Cardiac fibroblast (primary cell): ENCODE measurements at regions not wholly inside any gene's neighbourhood (a gene's known extent, or its start where the extent isn't known, plus 50 kb on each side); places are given as distances from the start of the nearest gene placed in this dataset.

Experiments used
- DNase-seq, 2 donors: peaks; one replicate each; pipeline versions ENCODE4 v3.0.0 to v3.0.0-alpha.2; 2010; ENCODE audit warnings: low read depth in 2 of 2
- H3K4me3 ChIP-seq, 2 donors: replicated peaks in 1 of 2; 1 replicate in 1 of 2; 2 replicates in 1 of 2; pipeline ENCODE4 v1.5.1; 2011; ENCODE audit warnings: low read depth in 2 of 2, low read length in 2 of 2, mild to moderate bottlenecking in 2 of 2, moderate library complexity in 1 of 2
- CTCF ChIP-seq: IDR thresholded peaks from one replicate; pipeline ENCODE4 v1.5.1; 2011; ENCODE audit warnings: low read depth, mild to moderate bottlenecking, low read length, inconsistent platforms

GRCh38 chr7:91366091-91366490 lies 101.9 kb downstream of the FZD1 start:
- no peak for DNase-seq
- H3K4me3 ChIP-seq, result no peak overlapping the region
- no peak for TF ChIP-seq CTCF

GRCh38 chr7:91367812-91368578 lies 103.8 kb downstream of the FZD1 start:
- no peak for DNase-seq
- no peak overlapping the region for H3K4me3 ChIP-seq
- no peak for TF ChIP-seq CTCF

GRCh38 chr7:91372323-91372722 lies 108.1 kb downstream of the FZD1 start:
- no peak for DNase-seq
- no peak overlapping the region for H3K4me3 ChIP-seq
- no peak for TF ChIP-seq CTCF

DNA sequence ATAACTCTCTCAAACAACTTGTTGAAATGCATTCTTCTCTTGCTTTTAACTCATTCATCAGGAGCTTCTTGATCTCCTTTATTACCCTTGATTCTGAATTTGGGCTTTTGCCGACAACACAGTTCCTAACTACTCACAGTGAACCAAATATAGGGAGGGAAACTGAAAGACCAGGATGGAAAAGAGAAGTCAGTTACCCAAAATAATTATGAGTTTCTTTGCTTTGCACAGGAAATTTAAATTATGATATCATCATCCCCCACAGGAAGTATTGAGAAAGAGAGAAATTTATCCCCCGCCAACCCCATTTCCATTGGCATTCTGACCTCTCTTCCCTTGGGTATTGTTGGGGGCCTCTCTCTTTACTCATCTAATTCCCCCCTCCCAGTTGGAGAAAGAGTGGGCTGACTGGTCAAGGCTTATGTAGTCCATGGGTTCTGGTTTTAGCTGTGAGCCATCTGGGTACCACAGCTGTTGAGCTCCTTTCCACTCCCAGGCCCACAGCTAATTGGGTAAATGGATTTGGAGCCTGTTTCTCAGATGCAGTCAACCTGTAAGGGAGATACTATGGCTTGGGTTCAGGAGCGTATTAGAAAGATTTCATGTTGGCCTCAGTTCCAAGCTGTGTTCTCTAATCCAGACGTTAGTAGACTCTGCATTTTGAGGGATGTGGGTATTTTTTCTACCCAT lies 109.0 kb downstream of the FZD1 start:
- DNase-seq, result peak in 1 of 2 donors; percentile 16
- no peak overlapping the region for H3K4me3 ChIP-seq
- no peak for TF ChIP-seq CTCF

GRCh38 chr7:91374321-91374989 lies 110.2 kb downstream of the FZD1 start:
- TF ChIP-seq CTCF, result no peak
- no peak overlapping the region for H3K4me3 ChIP-seq
- DNase-seq, result no peak

- H3K4me3 ChIP-seq, result no peak overlapping the region
- no peak for TF ChIP-seq CTCF
- no peak for DNase-seq
Observed at GRCh38 chr7:91375378-91375777, 111.1 kb downstream of the FZD1 start.
